ENCODE measurements at regions not wholly inside any gene's neighbourhood (a gene's known extent, or its start where the extent isn't known, plus 50 kb on each side); places are given as distances from the start of the nearest gene placed in this dataset.
A peak's percentile ranks its signal among the peaks of the same experiment; 100 is the strongest.

- Histone ChIP-seq H3K36me3 (replicated peaks in 1 of 2; ENCODE audit: control insufficient read depth in 1 of 2, insufficient read depth in 2 of 2, low read length in 1 of 2) (no peaks in the 10 kb centered on the region), H3K79me2 (ENCODE audit: insufficient read depth) (no peaks in the 10 kb centered on the region), H3K4me2 (no peak overlapping the region), H3F3A (replicated peaks; ENCODE audit: insufficient read depth) (no peaks in the 10 kb centered on the region), H2AFZ (ENCODE audit: low read depth) (no peak overlapping the region), H4K20me1 (ENCODE audit: insufficient read depth) (no peaks in the 10 kb centered on the region), H3K9ac (no peak overlapping the region), H3K4me3 (ENCODE audit: low read depth in 2 of 2, low read length in 1 of 2) (no peak overlapping the region), H3K27ac (ENCODE audit: low read depth in 2 of 2, low read length in 1 of 2) (no peak overlapping the region), H3K27me3 (ENCODE audit: insufficient read depth) (no peaks in the 10 kb centered on the region), H3K9me3 (no peaks in the 10 kb centered on the region), H3K9me2 (no peaks in the 10 kb centered on the region), H3K4me1 (ENCODE audit: control insufficient read depth in 1 of 2, insufficient read depth in 2 of 2, low read depth in 1 of 2, low read length in 1 of 2) (peaks cover 0 to 4% of the 10 kb centered on the region in 2 experiments; a peak in 2 of 4 replicates)
- DNase-seq, result peak; percentile 34
- WGBS (ENCODE audit: low lambda C conversion rate), result 11% methylated on average over 9 of the region's 9 CpGs
- ChIA-PET POLR2A (no interaction called here), CTCF (no interaction called here)
- TF ChIP-seq IRF3 (IDR thresholded peaks at IDR 0.05; ENCODE audit: low read depth, low read length) (no peak), NRF1 (IDR thresholded peaks at IDR 0.05; ENCODE audit: low read depth, low read length) (no peak), GATA2 (CRISPR knock-in tag; IDR thresholded peaks at IDR 0.05) (peak; percentile 79)
These were observed 550.9 kb upstream of the NDST4 start for GRCh38 chr4:115664285-115664684.

- H3K9me2 ChIP-seq, result no peaks in the 10 kb centered on the region
- WGBS (ENCODE audit: low lambda C conversion rate), result 47% methylated on average over 3 of the region's 3 CpGs
These were observed 547.0 kb upstream of the NDST4 start for GRCh38 chr4:115660465-115660864.

GRCh38 chr4:115657991-115658650, 544.7 kb upstream of the NDST4 start:
- no peak overlapping the region for H2AFZ ChIP-seq (ENCODE audit: low read depth)

More at GRCh38 chr4:115660465-115660864, 547.0 kb upstream of the NDST4 start:
- Histone ChIP-seq H3F3A (replicated peaks; ENCODE audit: insufficient read depth) (no peaks in the 10 kb centered on the region), H3K4me2 (no peak overlapping the region), H4K20me1 (ENCODE audit: insufficient read depth) (no peaks in the 10 kb centered on the region), H3K4me1 (ENCODE audit: control insufficient read depth in 1 of 2, insufficient read depth in 2 of 2, low read depth in 1 of 2, low read length in 1 of 2) (peaks cover 0 to 4% of the 10 kb centered on the region in 2 experiments; a peak in 1 of 4 replicates), H3K79me2 (ENCODE audit: insufficient read depth) (no peaks in the 10 kb centered on the region), H3K9ac (no peak overlapping the region), H3K36me3 (replicated peaks in 1 of 2; ENCODE audit: control insufficient read depth in 1 of 2, insufficient read depth in 2 of 2, low read length in 1 of 2) (no peaks in the 10 kb centered on the region), H3K27ac (ENCODE audit: low read depth in 2 of 2, low read length in 1 of 2) (no peak overlapping the region), H3K4me3 (ENCODE audit: low read depth in 2 of 2, low read length in 1 of 2) (no peak overlapping the region), H3K27me3 (ENCODE audit: insufficient read depth) (no peaks in the 10 kb centered on the region), H3K9me3 (no peaks in the 10 kb centered on the region; the same call in 1 of the 2 replicates), H2AFZ (ENCODE audit: low read depth) (no peak overlapping the region)
- CTCF ChIA-PET, result no interaction called here
- DNase-seq, result no peak
- POLR2A ChIA-PET, result no interaction called here
- TF ChIP-seq NRF1 (IDR thresholded peaks at IDR 0.05; ENCODE audit: low read depth, low read length) (no peak), YY1 (IDR thresholded peaks at IDR 0.05; ENCODE audit: low read depth) (no peak), SIN3A (IDR thresholded peaks at IDR 0.05; ENCODE audit: borderline replicate concordance, low read depth, low read length) (no peak), MXI1 (IDR thresholded peaks at IDR 0.05; ENCODE audit: low read depth, low read length) (no peak), FOXJ3 (CRISPR knock-in tag; IDR thresholded peaks at IDR 0.05) (no peak), MEF2A (IDR thresholded peaks at IDR 0.05; ENCODE audit: borderline replicate concordance, low read depth) (no peak), TCF12 (IDR thresholded peaks at IDR 0.05) (no peak), FOXM1 (IDR thresholded peaks at IDR 0.05; ENCODE audit: low read depth) (no peak), TEAD4 (IDR thresholded peaks at IDR 0.05; ENCODE audit: borderline replicate concordance, insufficient read depth) (no peak)

More at GRCh38 chr4:115657991-115658650, 544.7 kb upstream of the NDST4 start:
- H3K9me3 ChIP-seq, result no peaks in the 10 kb centered on the region; the same call in 1 of the 2 replicates
- H3K27ac ChIP-seq (ENCODE audit: low read depth in 2 of 2, low read length in 1 of 2), result no peak overlapping the region
- no peak overlapping the region for H3K9ac ChIP-seq
- ChIA-PET POLR2A (no interaction called here), CTCF (no interaction called here)
- H3K9me2 ChIP-seq, result no peaks in the 10 kb centered on the region
- H3F3A ChIP-seq (replicated peaks; ENCODE audit: insufficient read depth), result no peaks in the 10 kb centered on the region
- no peak overlapping the region for H3K4me2 ChIP-seq
- no peak for TF ChIP-seq RAD21 (IDR thresholded peaks at IDR 0.05; ENCODE audit: low read length)
- TF ChIP-seq EZH2phosphoT487 (IDR thresholded peaks at IDR 0.05; ENCODE audit: borderline replicate concordance, low read depth), result no peak
- no peak for TF ChIP-seq RFX5 (IDR thresholded peaks at IDR 0.05; ENCODE audit: low read length)
- TF ChIP-seq PBX3 (IDR thresholded peaks at IDR 0.05), result no peak
- TF ChIP-seq POLR2AphosphoS5 (IDR thresholded peaks at IDR 0.05; ENCODE audit: low read depth, low read length), result no peak
- TF ChIP-seq RCOR1 (IDR thresholded peaks at IDR 0.05; ENCODE audit: low read length), result no peak
- no peak for TF ChIP-seq TCF12 (IDR thresholded peaks at IDR 0.05)
- TF ChIP-seq FOXJ3 (CRISPR knock-in tag; IDR thresholded peaks at IDR 0.05), result no peak
- TF ChIP-seq FOSL2 (IDR thresholded peaks at IDR 0.05; ENCODE audit: borderline replicate concordance, low read depth), result no peak
- TF ChIP-seq TAF1 (IDR thresholded peaks at IDR 0.05; ENCODE audit: borderline replicate concordance, low read depth, low read length), result no peak
- TF ChIP-seq FOXM1 (IDR thresholded peaks at IDR 0.05; ENCODE audit: low read depth), result no peak
- no peak for TF ChIP-seq EP300 (IDR thresholded peaks at IDR 0.05; ENCODE audit: borderline replicate concordance in 1 of 2, low read depth in 1 of 2, low read length in 1 of 2)
- TF ChIP-seq CHD2 (IDR thresholded peaks at IDR 0.05; ENCODE audit: low read length, partially characterized antibody), result no peak
- no peak for TF ChIP-seq YY1 (IDR thresholded peaks at IDR 0.05; ENCODE audit: low read depth)
- no peaks in the 10 kb centered on the region for H3K4me1 ChIP-seq (ENCODE audit: control insufficient read depth in 1 of 2, insufficient read depth in 2 of 2, low read depth in 1 of 2, low read length in 1 of 2)
- no peaks in the 10 kb centered on the region for H3K79me2 ChIP-seq (ENCODE audit: insufficient read depth)
- DNase-seq, result no peak
- no peak overlapping the region for H3K4me3 ChIP-seq (ENCODE audit: low read depth in 2 of 2, low read length in 1 of 2)
- WGBS (ENCODE audit: low lambda C conversion rate), result 24% methylated on average over 3 of the region's 4 CpGs
- no peaks in the 10 kb centered on the region for H4K20me1 ChIP-seq (ENCODE audit: insufficient read depth)
- no peaks in the 10 kb centered on the region for H3K36me3 ChIP-seq (replicated peaks in 1 of 2; ENCODE audit: control insufficient read depth in 1 of 2, insufficient read depth in 2 of 2, low read length in 1 of 2)
- H3K27me3 ChIP-seq (ENCODE audit: insufficient read depth), result no peaks in the 10 kb centered on the region
